ENCODE measurements at regions not wholly inside any gene's neighbourhood (a gene's known extent, or its start where the extent isn't known, plus 50 kb on each side); places are given as distances from the start of the nearest gene placed in this dataset.

- TF ChIP-seq POLR2AphosphoS5 (IDR thresholded peaks at IDR 0.05; ENCODE audit: low read depth, low read length): no peak
- TF ChIP-seq TAF1 (IDR thresholded peaks at IDR 0.05; ENCODE audit: low read depth, low read length): no peak
- no peak for TF ChIP-seq POLR2A (IDR thresholded peaks at IDR 0.05; ENCODE audit: low read depth, low read length)
- no peak for TF ChIP-seq POU2F2 (IDR thresholded peaks at IDR 0.05; ENCODE audit: low read depth, low read length)
- TF ChIP-seq PAX5 (IDR thresholded peaks at IDR 0.05; ENCODE audit: insufficient read depth, low read length, severe bottlenecking): no peak
- FAIRE-seq (no peak), DNase-seq (ENCODE audit: insufficient read length, low spot score) (no peak)
These were observed 273.0 kb downstream of the GLUD2 start for GRCh38 chrX:121320441-121320840.

- FAIRE-seq: no peak
- no peak for DNase-seq (ENCODE audit: insufficient read length, low spot score)
- no peak for TF ChIP-seq POLR2A (IDR thresholded peaks at IDR 0.05; ENCODE audit: low read depth, low read length)
- no peak for TF ChIP-seq POU2F2 (IDR thresholded peaks at IDR 0.05; ENCODE audit: low read depth, low read length)
- no peak for TF ChIP-seq SPI1 (IDR thresholded peaks at IDR 0.05; ENCODE audit: low read depth, low read length)
- no peak for TF ChIP-seq PAX5 (IDR thresholded peaks at IDR 0.05; ENCODE audit: insufficient read depth, low read length, severe bottlenecking)
- TF ChIP-seq POLR2AphosphoS5 (IDR thresholded peaks at IDR 0.05; ENCODE audit: low read depth, low read length): no peak
- TF ChIP-seq TAF1 (IDR thresholded peaks at IDR 0.05; ENCODE audit: low read depth, low read length): no peak
These were observed 274.7 kb downstream of the GLUD2 start for GRCh38 chrX:121322159-121322558.

GRCh38 chrX:121323337-121323736 is 275.9 kb downstream of the GLUD2 start:
- TF ChIP-seq POU2F2 (IDR thresholded peaks at IDR 0.05; ENCODE audit: low read depth, low read length): no peak
- TF ChIP-seq TAF1 (IDR thresholded peaks at IDR 0.05; ENCODE audit: low read depth, low read length): no peak
- TF ChIP-seq POLR2A (IDR thresholded peaks at IDR 0.05; ENCODE audit: low read depth, low read length): no peak
- no peak for TF ChIP-seq POLR2AphosphoS5 (IDR thresholded peaks at IDR 0.05; ENCODE audit: low read depth, low read length)
- TF ChIP-seq SPI1 (IDR thresholded peaks at IDR 0.05; ENCODE audit: low read depth, low read length): no peak
- TF ChIP-seq PAX5 (IDR thresholded peaks at IDR 0.05; ENCODE audit: insufficient read depth, low read length, severe bottlenecking): no peak
- FAIRE-seq (no peak), DNase-seq (ENCODE audit: insufficient read length, low spot score) (no peak)

- TF ChIP-seq POLR2A (IDR thresholded peaks at IDR 0.05; ENCODE audit: low read depth, low read length): no peak
- TF ChIP-seq SPI1 (IDR thresholded peaks at IDR 0.05; ENCODE audit: low read depth, low read length): no peak
- FAIRE-seq (no peak), DNase-seq (ENCODE audit: insufficient read length, low spot score) (no peak)
These were observed 286.5 kb downstream of the GLUD2 start for GRCh38 chrX:121333942-121334341.

- no peak for TF ChIP-seq PAX5 (IDR thresholded peaks at IDR 0.05; ENCODE audit: insufficient read depth, low read length, severe bottlenecking)
- TF ChIP-seq TAF1 (IDR thresholded peaks at IDR 0.05; ENCODE audit: low read depth, low read length): no peak
- no peak for TF ChIP-seq POLR2A (IDR thresholded peaks at IDR 0.05; ENCODE audit: low read depth, low read length)
- TF ChIP-seq POLR2AphosphoS5 (IDR thresholded peaks at IDR 0.05; ENCODE audit: low read depth, low read length): no peak
- TF ChIP-seq POU2F2 (IDR thresholded peaks at IDR 0.05; ENCODE audit: low read depth, low read length): no peak
- TF ChIP-seq SPI1 (IDR thresholded peaks at IDR 0.05; ENCODE audit: low read depth, low read length): no peak
- DNase-seq (ENCODE audit: insufficient read length, low spot score) (no peak), FAIRE-seq (no peak)
These were observed 289.5 kb downstream of the GLUD2 start for GRCh38 chrX:121336831-121337421.

GRCh38 chrX:121337816-121338215 is 290.4 kb downstream of the GLUD2 start:
- no peak for FAIRE-seq
- TF ChIP-seq SPI1 (IDR thresholded peaks at IDR 0.05; ENCODE audit: low read depth, low read length) (no peak), POLR2AphosphoS5 (IDR thresholded peaks at IDR 0.05; ENCODE audit: low read depth, low read length) (no peak), POLR2A (IDR thresholded peaks at IDR 0.05; ENCODE audit: low read depth, low read length) (no peak), TAF1 (IDR thresholded peaks at IDR 0.05; ENCODE audit: low read depth, low read length) (no peak), POU2F2 (IDR thresholded peaks at IDR 0.05; ENCODE audit: low read depth, low read length) (no peak), PAX5 (IDR thresholded peaks at IDR 0.05; ENCODE audit: insufficient read depth, low read length, severe bottlenecking) (no peak)
- DNase-seq (ENCODE audit: insufficient read length, low spot score): no peak

- no peak for FAIRE-seq
- TF ChIP-seq POLR2AphosphoS5 (IDR thresholded peaks at IDR 0.05; ENCODE audit: low read depth, low read length): no peak
- TF ChIP-seq SPI1 (IDR thresholded peaks at IDR 0.05; ENCODE audit: low read depth, low read length): no peak
- no peak for TF ChIP-seq POU2F2 (IDR thresholded peaks at IDR 0.05; ENCODE audit: low read depth, low read length)
- TF ChIP-seq POLR2A (IDR thresholded peaks at IDR 0.05; ENCODE audit: low read depth, low read length): no peak
- TF ChIP-seq PAX5 (IDR thresholded peaks at IDR 0.05; ENCODE audit: insufficient read depth, low read length, severe bottlenecking): no peak
- no peak for TF ChIP-seq TAF1 (IDR thresholded peaks at IDR 0.05; ENCODE audit: low read depth, low read length)
These were observed 301.9 kb downstream of the GLUD2 start for GRCh38 chrX:121349263-121349662.

GRCh38 chrX:121356139-121356849 is 308.9 kb downstream of the GLUD2 start:
- no peak for TF ChIP-seq POU2F2 (IDR thresholded peaks at IDR 0.05; ENCODE audit: low read depth, low read length)
- TF ChIP-seq PAX5 (IDR thresholded peaks at IDR 0.05; ENCODE audit: insufficient read depth, low read length, severe bottlenecking): no peak
- no peak for TF ChIP-seq SPI1 (IDR thresholded peaks at IDR 0.05; ENCODE audit: low read depth, low read length)
- TF ChIP-seq TAF1 (IDR thresholded peaks at IDR 0.05; ENCODE audit: low read depth, low read length): no peak
- no peak for TF ChIP-seq POLR2AphosphoS5 (IDR thresholded peaks at IDR 0.05; ENCODE audit: low read depth, low read length)
- TF ChIP-seq POLR2A (IDR thresholded peaks at IDR 0.05; ENCODE audit: low read depth, low read length): no peak
- DNase-seq (ENCODE audit: insufficient read length, low spot score): no peak
- no peak for FAIRE-seq

More at GRCh38 chrX:121349263-121349662, 301.9 kb downstream of the GLUD2 start:
- DNase-seq (ENCODE audit: insufficient read length, low spot score): no peak

GRCh38 chrX:121356850-121357171 is 309.4 kb downstream of the GLUD2 start:
- TF ChIP-seq TAF1 (IDR thresholded peaks at IDR 0.05; ENCODE audit: low read depth, low read length): no peak
- no peak for TF ChIP-seq POLR2A (IDR thresholded peaks at IDR 0.05; ENCODE audit: low read depth, low read length)
- TF ChIP-seq PAX5 (IDR thresholded peaks at IDR 0.05; ENCODE audit: insufficient read depth, low read length, severe bottlenecking): no peak
- no peak for TF ChIP-seq POU2F2 (IDR thresholded peaks at IDR 0.05; ENCODE audit: low read depth, low read length)
- no peak for TF ChIP-seq SPI1 (IDR thresholded peaks at IDR 0.05; ENCODE audit: low read depth, low read length)
- TF ChIP-seq POLR2AphosphoS5 (IDR thresholded peaks at IDR 0.05; ENCODE audit: low read depth, low read length): no peak
- DNase-seq (ENCODE audit: insufficient read length, low spot score): no peak
- no peak for FAIRE-seq
